DMS53 (cell line): ENCODE measurements at regions not wholly inside any gene's neighbourhood (a gene's known extent, or its start where the extent isn't known, plus 50 kb on each side); places are given as distances from the start of the nearest gene placed in this dataset.
"Not testable (repeated sequence)": the region's sequence is repeated elsewhere in the genome, so short reads cannot be mapped to it uniquely, and the experiment has no call there.

Experiments used
- DNase-seq: peaks from one replicate; lab custom pipeline; 2025; lab: John Stamatoyannopoulos, UW

DNA sequence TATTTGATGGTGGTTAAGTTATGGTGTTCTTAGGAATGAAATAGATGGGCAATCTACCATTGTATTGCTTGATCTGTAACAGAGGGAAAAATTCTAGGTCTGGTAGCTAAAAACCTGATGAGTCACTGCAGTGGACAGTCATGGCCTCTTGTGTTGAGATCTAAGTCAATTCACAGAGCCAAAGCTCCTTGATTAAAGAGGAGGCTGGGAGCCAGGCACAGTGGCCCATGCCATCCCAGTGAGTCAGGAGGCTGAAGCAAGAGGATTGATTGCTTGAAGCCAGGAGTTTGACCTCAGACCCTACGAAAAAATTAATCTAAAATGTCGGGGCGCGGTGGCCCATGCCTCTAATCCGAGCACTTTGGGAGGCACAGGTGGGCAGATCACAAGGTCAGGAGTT lies 67.1 kb upstream of the KPNA3 start:
- DNase-seq: peak; percentile 50

DNA sequence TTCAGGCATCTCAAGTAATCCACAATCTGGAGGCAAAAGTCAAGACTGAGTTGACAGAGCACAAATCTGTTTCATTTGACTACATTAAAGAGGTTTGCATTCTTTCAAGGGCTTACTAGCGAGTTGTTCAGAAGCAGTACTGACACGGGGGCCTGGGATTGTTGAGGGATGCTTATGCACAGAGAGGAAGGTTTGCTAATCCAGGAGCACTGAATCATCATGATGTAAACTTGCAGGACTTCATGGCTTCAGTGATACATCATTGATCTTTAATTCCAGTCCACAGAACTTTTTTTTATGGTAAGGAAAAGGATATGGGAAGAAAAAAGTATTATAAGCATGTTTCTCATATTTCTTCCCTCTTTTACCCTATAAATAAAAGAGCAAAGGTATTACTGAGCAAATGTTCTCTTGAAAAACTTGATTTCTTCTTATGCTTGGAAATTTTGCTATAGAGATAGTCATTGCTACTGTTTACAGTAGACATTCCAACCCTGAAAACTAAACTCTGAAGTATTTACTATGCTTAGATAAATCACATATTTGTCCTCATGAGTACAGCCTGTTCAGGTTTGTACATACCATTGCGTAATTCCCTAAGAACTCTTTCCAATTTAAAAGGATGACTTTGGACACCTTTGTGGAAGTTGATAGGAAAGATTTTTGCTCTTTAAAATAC lies 65.8 kb upstream of the KPNA3 start:
- DNase-seq: peak; percentile 40

DNA sequence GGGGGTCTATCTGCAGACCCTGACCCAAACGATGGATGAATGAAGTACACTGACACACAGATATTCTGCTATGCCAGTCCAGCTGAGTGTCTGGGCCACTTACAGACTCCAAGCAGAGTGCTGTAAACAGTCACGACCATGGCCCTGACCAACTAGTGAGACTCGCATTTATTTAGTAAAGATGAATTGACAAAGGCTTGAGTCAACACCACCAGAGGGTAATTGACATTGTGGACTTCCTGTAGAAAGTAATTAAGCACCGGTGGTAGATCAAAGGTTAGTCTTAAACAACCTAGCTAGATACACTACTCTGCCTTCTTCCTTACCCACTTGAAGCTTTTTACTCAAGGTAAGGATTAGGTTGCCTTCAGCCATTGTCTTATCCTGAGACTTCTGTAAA lies 63.4 kb upstream of the KPNA3 start:
- peak; percentile 20 for DNase-seq

DNA sequence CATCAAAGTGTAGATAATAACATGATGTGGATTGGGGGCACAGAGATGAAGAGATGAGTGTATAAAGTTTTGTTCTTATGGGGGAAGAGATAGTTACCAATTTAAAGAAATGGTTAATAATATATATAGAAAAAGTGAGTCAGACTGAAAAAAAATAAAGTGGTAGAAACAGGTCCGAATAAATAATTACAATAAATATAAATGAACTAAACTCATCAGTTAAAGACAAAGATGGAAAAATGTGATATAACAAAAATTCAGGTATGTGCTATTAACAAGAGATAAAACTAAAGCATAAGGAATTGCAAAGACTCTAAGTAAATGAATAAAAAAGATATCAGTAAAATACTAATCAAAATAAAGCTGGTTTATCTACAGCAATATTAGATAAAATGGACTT lies 61.1 kb upstream of the KPNA3 start:
- no peak for DNase-seq

DNA sequence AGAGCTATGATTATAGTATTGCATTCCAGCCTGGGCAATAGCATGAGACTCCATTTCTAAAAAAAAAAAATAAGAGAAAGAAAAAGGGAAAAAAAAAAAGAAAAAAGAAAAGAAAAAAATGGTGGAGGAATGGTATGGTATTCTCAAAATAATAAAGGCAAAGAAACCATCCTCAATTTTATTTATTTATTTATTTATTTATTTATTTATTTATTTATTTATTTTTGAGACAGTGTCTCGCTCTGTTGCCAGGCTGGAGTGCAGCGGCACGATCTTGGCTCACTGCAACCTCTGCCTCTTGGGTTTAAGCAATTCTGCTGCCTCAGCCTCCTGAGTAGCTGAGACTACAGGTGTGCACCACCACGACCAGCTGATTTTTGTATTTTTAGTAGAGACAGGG lies 60.0 kb upstream of the KPNA3 start:
- DNase-seq: not testable (repeated sequence)

DNA sequence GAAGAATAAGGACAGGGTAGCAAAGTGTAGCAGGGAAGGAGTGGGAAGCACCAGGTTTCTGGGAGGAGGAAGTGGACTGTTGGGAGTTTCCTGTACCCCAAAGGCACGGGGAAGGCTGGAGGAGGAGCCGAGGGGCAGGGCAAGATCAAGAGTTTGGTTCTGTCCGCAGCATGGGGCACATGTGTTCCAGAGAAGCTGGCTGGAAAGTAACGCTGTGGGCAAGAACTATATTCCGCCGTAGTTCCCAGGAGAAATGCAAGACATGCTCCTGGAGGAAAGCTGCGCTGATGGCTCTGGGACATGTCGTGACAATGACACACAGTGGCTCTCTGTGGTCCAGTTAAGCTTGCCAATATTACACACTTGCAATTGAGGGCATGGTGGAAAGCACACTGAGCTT lies 51.7 kb upstream of the KPNA3 start:
- DNase-seq: no peak
